H1 (cell line): ENCODE measurements at regions not wholly inside any gene's neighbourhood (a gene's known extent, or its start where the extent isn't known, plus 50 kb on each side); places are given as distances from the start of the nearest gene placed in this dataset.

ENCODE experiments used
- HDAC2 ChIP-seq, 2 experiments: fragments of 300-600 bp in 1 of 2; sonication (generic) in 1 of 2; IDR thresholded peaks; 2 replicates each; pipeline ENCODE4 v1.6.1; 2011 to 2012; ENCODE audit warnings: low read depth in 2 of 2, low read length in 2 of 2, mild to moderate bottlenecking in 2 of 2, moderate library complexity in 2 of 2, borderline replicate concordance in 1 of 2, inconsistent platforms in 1 of 2
- POLR2A ChIP-seq, 2 experiments: IDR thresholded peaks; 1 replicate in 1 of 2; 2 replicates in 1 of 2; pipeline ENCODE4 v1.6.1; 2011; ENCODE audit warnings: low read depth in 2 of 2, low read length in 2 of 2, mild to moderate bottlenecking in 2 of 2; ENCODE audit errors: control extremely low read depth in 1 of 2
- TF ChIP-seq, protein P1 (sequence below): IDR thresholded peaks from 2 replicates; pipeline ENCODE4 v1.6.1; 2012; ENCODE audit warnings: inconsistent platforms

DNA sequence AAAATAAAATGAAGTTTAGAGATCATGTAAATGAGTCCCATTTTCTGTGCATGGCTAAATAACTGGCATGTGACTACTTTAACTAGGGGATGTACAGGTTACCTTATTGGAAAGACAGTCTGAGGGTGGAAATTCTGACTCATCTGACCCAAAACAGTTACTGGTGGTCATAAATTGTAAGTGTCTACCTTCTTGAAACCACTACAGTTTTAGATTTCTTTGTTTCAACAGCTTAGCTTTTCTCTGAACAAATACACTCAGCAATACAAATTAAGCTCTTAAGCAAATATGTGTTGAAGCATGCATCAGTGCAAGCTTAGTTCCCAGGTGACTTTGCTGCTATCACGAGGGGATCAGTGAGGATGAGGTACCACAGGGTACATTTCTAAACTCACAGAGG lies 60.7 kb upstream of the PGM2 start (continued):
- TF ChIP-seq POLR2A (IDR thresholded peaks at IDR 0.05; ENCODE audit: control extremely low read depth in 1 of 2, low read depth in 2 of 2, low read length in 2 of 2) (no peak), HDAC2 (IDR thresholded peaks at IDR 0.05; ENCODE audit: borderline replicate concordance in 1 of 2, low read depth in 2 of 2, low read length in 2 of 2) (no peak)
- TF ChIP-seq, protein P1, sequence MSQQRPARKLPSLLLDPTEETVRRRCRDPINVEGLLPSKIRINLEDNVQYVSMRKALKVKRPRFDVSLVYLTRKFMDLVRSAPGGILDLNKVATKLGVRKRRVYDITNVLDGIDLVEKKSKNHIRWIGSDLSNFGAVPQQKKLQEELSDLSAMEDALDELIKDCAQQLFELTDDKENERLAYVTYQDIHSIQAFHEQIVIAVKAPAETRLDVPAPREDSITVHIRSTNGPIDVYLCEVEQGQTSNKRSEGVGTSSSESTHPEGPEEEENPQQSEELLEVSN: no peak
- TF ChIP-seq, all 59 proteins: peak for 0
